Naive B cell (primary cell): ENCODE measurements at regions not wholly inside any gene's neighbourhood (a gene's known extent, or its start where the extent isn't known, plus 50 kb on each side); places are given as distances from the start of the nearest gene placed in this dataset.

Experiments
- ATAC-seq, 2 donors: fragments of 150-1000 bp; cut with Tn5 transposase; 2 replicates each; pipeline ENCODE4 v1.10.0; 2021; ENCODE audit warnings: low read depth in 2 of 2, mild to moderate bottlenecking in 2 of 2, moderate library complexity in 2 of 2
- DNase-seq: peaks from one replicate; pipeline ENCODE4 v3.0.0; 2022
- H3K27ac Mint-ChIP-seq, 6 donors: one replicate each; pipeline ENCODE4 v1.8.0; 2020 to 2022; ENCODE audit warnings: mild to moderate bottlenecking in 6 of 6, mixed read lengths in 6 of 6, moderate library complexity in 5 of 6, inconsistent platforms in 2 of 6
- H3K27me3 Mint-ChIP-seq, 3 donors: one replicate each; pipeline ENCODE4 v1.8.0; 2021 to 2022; ENCODE audit warnings: mixed read lengths in 3 of 3, mild to moderate bottlenecking in 1 of 3
- H3K36me3 Mint-ChIP-seq, 2 donors: one replicate each; pipeline ENCODE4 v1.8.0; 2020 to 2022; ENCODE audit warnings: mixed read lengths in 2 of 2, inconsistent platforms in 1 of 2, mild to moderate bottlenecking in 1 of 2
- H3K4me1 Mint-ChIP-seq, 3 donors: one replicate each; pipeline ENCODE4 v1.8.0; 2020 to 2022; ENCODE audit warnings: mixed read lengths in 3 of 3, inconsistent platforms in 1 of 3, mild to moderate bottlenecking in 1 of 3, moderate library complexity in 1 of 3
- H3K4me3 Mint-ChIP-seq, 8 donors: one replicate each; pipeline ENCODE4 v1.8.0; 2020 to 2022; ENCODE audit warnings: mild to moderate bottlenecking in 8 of 8, mixed read lengths in 8 of 8, moderate library complexity in 8 of 8, inconsistent platforms in 2 of 8
- H3K9me3 Mint-ChIP-seq, 7 donors: one replicate each; pipeline ENCODE4 v1.8.0; 2020 to 2022; ENCODE audit warnings: mixed read lengths in 7 of 7, mild to moderate bottlenecking in 5 of 7, inconsistent platforms in 2 of 7, moderate library complexity in 1 of 7

DNA sequence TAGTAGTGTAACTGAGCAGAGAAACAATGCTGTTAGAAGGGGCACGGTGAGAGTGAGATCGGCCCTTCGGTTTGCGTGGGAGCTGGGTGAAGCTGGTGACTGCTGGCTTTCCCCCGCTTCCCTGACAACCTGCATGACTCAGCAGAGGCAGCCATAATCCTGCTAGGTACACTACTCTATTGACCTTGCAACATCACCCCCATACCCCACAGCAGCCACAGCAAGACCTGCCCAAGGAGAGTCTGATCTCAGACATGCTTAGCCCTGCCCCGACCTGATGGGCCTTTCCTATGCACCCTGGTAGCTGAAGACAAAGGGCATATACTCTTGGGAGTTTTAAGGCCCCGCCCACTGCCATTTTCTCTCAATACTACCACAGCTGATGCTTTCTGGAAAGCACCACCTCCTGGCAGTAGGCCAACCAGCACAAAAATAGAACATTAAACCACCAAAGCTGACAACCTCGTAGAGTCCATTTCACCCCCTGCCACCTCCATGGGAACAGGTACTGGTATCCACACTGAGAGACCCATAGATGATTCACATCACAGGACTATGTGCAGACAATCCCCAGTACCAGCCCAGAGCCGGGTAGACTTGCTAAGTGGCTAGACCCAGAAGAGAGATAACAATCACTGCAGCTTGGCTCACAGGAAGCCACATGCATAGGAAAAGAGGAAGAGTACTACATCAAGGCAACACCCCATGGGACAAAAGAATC lies 75.9 kb upstream of the RGS6 start:
- Mint-ChIP-seq H3K27me3 (peaks cover 17 to 34% (median 18%) of the 10 kb centered on the region in 3 donors), H3K36me3 (peaks cover 8 to 31% of the 10 kb centered on the region in 2 donors), H3K9me3 (peaks cover 12 to 46% (median 29%) of the 10 kb centered on the region in 7 donors), H3K4me3 (peak overlapping the region; percentile 26 to 73 (median 52)), H3K27ac (peak overlapping the region; percentile 19 to 66 (median 42)), H3K4me1 (peaks cover 8 to 19% (median 18%) of the 10 kb centered on the region in 3 donors)
- DNase-seq (peak; percentile 19), ATAC-seq (peak; percentile 67 to 69)

DNA sequence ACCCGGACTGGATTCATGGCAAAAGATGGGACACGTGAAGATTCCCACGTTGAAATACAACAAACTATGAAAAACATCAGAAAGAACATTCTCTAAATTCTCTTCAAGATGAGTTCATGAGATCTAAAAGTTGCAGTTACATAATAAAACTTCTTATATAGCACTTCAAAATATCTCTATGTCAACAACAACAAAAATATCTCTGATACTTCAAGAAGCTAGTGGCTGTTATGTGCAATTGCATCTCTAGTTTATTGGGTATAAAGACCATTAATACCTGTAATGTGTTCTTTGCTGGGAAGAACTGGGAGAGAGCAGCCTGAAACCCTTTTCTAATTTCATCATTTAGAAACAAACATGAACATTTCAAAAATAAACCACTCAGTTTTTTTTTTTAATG lies 69.2 kb upstream of the RGS6 start:
- Mint-ChIP-seq H3K27me3 (peaks cover 8 to 34% (median 11%) of the 10 kb centered on the region in 3 donors), H3K9me3 (peaks cover 2 to 31% (median 15%) of the 10 kb centered on the region in 7 donors)

DNA sequence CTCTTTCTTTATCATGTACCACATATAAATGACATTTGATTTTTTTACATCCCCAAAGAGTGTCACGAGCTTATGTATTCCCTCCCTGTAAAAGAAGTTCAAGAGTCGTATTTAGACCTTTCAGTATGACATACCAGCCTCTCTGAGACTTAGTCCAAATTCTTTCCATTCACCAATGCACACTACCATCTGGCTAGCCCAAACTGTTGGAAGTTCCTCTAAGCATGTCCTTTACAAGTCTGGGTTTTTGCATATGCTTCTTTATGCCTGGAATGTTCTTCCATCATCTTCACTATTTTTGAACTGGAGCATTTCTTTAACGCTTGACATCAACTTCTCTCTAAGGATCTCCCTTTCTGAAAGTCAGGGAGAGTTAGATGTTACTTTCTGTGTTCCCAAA lies 68.5 kb upstream of the RGS6 start:
- H3K27ac Mint-ChIP-seq: no peak overlapping the region
- H3K4me1 Mint-ChIP-seq: no peaks in the 10 kb centered on the region
- DNase-seq (no peak), ATAC-seq (no peak)
- H3K9me3 Mint-ChIP-seq: peaks cover 0 to 23% (median 8%) of the 10 kb centered on the region in 7 donors
- peaks cover 7% of the 10 kb centered on the region in 2 donors for H3K36me3 Mint-ChIP-seq
- no peak overlapping the region for H3K4me3 Mint-ChIP-seq
- H3K27me3 Mint-ChIP-seq: peaks cover 1 to 33% (median 10%) of the 10 kb centered on the region in 3 donors

More for the DNA sequence above, 69.2 kb upstream of the RGS6 start:
- Mint-ChIP-seq H3K4me3 (no peak overlapping the region), H3K4me1 (no peaks in the 10 kb centered on the region), H3K27ac (no peak overlapping the region), H3K36me3 (peaks cover 8 to 14% of the 10 kb centered on the region in 2 donors)
- no peak for ATAC-seq
- no peak for DNase-seq
